Ovary (tissue), 3 donors: ENCODE measurements at regions not wholly inside any gene's neighbourhood (a gene's known extent, or its start where the extent isn't known, plus 50 kb on each side); places are given as distances from the start of the nearest gene placed in this dataset.

ENCODE experiments used
- CTCF ChIP-seq, 3 donors: fragments of 450-650 bp in 2 of 3; fragments of 200-600 bp in 1 of 3; IDR thresholded peaks; one replicate each; pipeline versions ENCODE4 v1.5.1 to v1.8.0; 2016 to 2022; ENCODE audit warnings: antibody characterized with exemption in 3 of 3, mild to moderate bottlenecking in 1 of 3
- POLR2A ChIP-seq: fragments of 450-650 bp; IDR thresholded peaks from one replicate; pipeline ENCODE4 v1.6.1; 2017; ENCODE audit warnings: antibody characterized with exemption, mild to moderate bottlenecking, moderate library complexity
- donor health status: DM: no; HTN: no; CAD: no.

GRCh38 chrX:114097866-114098265 lies 486.0 kb upstream of the HTR2C start:
- TF ChIP-seq CTCF (IDR thresholded peaks at IDR 0.05) (no peak), POLR2A (no peak)
